K562 (cell line): ENCODE measurements at regions not wholly inside any gene's neighbourhood (a gene's known extent, or its start where the extent isn't known, plus 50 kb on each side); places are given as distances from the start of the nearest gene placed in this dataset.

Experiments
- CREB1 ChIP-seq, 2 experiments: sonication (generic) in 1 of 2; formaldehyde crosslinking in 1 of 2; IDR thresholded peaks; 2 replicates each; pipeline versions ENCODE4 v1.6.1 to v1.8.0; 2012 to 2022; ENCODE audit warnings: inconsistent platforms in 1 of 2, mild to moderate bottlenecking in 1 of 2, missing genetic modification reagents in 1 of 2, moderate library complexity in 1 of 2
- KAT7 ChIP-seq: sonication (generic); formaldehyde crosslinking; IDR thresholded peaks from 2 replicates; pipeline ENCODE4 v1.8.0; 2022; ENCODE audit warnings: missing genetic modification reagents, mild to moderate bottlenecking, borderline replicate concordance
- MYNN ChIP-seq, 2 experiments: sonication (generic); formaldehyde crosslinking in 1 of 2; IDR thresholded peaks; 2 replicates each; pipeline versions ENCODE4 v1.5.0 to v1.6.1; 2016 to 2020; ENCODE audit warnings: antibody characterized with exemption in 1 of 2, missing genetic modification reagents in 1 of 2
- NUFIP1 ChIP-seq: fragments of 450-650 bp; IDR thresholded peaks from 2 replicates; pipeline ENCODE4 v1.6.1; 2018; ENCODE audit not compliant: partially characterized antibody
- RBFOX2 ChIP-seq: fragments of 200-400 bp; formaldehyde crosslinking; IDR thresholded peaks from 2 replicates; pipeline ENCODE4 v1.6.1; 2017; ENCODE audit warnings: low read depth, mild to moderate bottlenecking, low read length, moderate library complexity
- ZNF121 ChIP-seq: sonication (generic); formaldehyde crosslinking; conservative IDR thresholded peaks from 2 replicates; pipeline ENCODE4 v1.8.0; 2022; ENCODE audit warnings: missing genetic modification reagents
- ZZZ3 ChIP-seq: fragments of 450-650 bp; IDR thresholded peaks from 2 replicates; pipeline ENCODE4 v1.6.1; 2016; ENCODE audit warnings: antibody characterized with exemption, mild to moderate bottlenecking, moderate library complexity
- TF ChIP-seq, protein P1 (sequence below): fragments of 150-350 bp; conservative IDR thresholded peaks from 2 replicates; pipeline ENCODE4 v1.6.1; 2014; ENCODE audit warnings: low read length
- TF ChIP-seq, protein P2 (sequence below): fragments of 250-450 bp; sonication (Bioruptor Pico); IDR thresholded peaks from 2 replicates; pipeline ENCODE4 v1.5.0; 2021

DNA sequence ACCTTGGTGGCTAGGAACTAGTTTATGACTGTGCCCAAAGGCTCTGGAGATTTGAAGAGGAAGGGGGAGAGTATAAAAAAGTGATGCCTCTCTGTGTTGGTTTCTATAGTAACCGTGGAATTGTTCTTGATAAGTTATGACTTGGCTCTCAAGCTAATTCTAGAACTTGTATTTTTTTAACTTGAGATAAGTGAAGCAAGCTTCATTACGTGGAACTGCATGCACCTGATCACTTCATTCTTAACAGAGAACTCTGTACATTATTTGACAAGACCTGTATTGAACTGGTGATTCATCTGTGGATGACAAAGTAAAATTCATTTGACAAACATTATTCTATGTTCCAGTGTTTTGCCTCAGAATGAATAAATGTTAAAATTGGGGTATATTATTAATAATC lies 1452.2 kb downstream of the REEP3 start:
- TF ChIP-seq KAT7 (CRISPR knock-in tag), result no peak
- TF ChIP-seq, protein P1, sequence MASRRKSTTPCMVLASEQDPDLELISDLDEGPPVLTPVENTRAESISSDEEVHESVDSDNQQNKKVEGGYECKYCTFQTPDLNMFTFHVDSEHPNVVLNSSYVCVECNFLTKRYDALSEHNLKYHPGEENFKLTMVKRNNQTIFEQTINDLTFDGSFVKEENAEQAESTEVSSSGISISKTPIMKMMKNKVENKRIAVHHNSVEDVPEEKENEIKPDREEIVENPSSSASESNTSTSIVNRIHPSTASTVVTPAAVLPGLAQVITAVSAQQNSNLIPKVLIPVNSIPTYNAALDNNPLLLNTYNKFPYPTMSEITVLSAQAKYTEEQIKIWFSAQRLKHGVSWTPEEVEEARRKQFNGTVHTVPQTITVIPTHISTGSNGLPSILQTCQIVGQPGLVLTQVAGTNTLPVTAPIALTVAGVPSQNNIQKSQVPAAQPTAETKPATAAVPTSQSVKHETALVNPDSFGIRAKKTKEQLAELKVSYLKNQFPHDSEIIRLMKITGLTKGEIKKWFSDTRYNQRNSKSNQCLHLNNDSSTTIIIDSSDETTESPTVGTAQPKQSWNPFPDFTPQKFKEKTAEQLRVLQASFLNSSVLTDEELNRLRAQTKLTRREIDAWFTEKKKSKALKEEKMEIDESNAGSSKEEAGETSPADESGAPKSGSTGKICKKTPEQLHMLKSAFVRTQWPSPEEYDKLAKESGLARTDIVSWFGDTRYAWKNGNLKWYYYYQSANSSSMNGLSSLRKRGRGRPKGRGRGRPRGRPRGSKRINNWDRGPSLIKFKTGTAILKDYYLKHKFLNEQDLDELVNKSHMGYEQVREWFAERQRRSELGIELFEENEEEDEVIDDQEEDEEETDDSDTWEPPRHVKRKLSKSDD, result no peak
- no peak for TF ChIP-seq RBFOX2
- no peak for TF ChIP-seq CREB1 (IDR thresholded peaks at IDR 0.05)
- no peak for TF ChIP-seq CREB1 (CRISPR knock-in tag; IDR thresholded peaks at IDR 0.05)
- no peak for TF ChIP-seq MYNN (IDR thresholded peaks at IDR 0.05)
- no peak for TF ChIP-seq MYNN (CRISPR knock-in tag; IDR thresholded peaks at IDR 0.05)
- no peak for TF ChIP-seq ZNF121 (CRISPR knock-in tag)
- no peak for TF ChIP-seq ZZZ3
- no peak for TF ChIP-seq NUFIP1
- TF ChIP-seq, protein P2, sequence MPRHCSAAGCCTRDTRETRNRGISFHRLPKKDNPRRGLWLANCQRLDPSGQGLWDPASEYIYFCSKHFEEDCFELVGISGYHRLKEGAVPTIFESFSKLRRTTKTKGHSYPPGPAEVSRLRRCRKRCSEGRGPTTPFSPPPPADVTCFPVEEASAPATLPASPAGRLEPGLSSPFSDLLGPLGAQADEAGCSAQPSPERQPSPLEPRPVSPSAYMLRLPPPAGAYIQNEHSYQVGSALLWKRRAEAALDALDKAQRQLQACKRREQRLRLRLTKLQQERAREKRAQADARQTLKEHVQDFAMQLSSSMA, result no peak
